Neutrophil (primary cell): ENCODE measurements at regions not wholly inside any gene's neighbourhood (a gene's known extent, or its start where the extent isn't known, plus 50 kb on each side); places are given as distances from the start of the nearest gene placed in this dataset.

Experiments
- H3K27ac ChIP-seq: fragments of 200-600 bp; sonication (generic); 2 replicates; pipeline ENCODE4 v1.5.1; 2016; ENCODE audit warnings: mild to moderate bottlenecking, moderate library complexity
- H3K27me3 ChIP-seq: fragments of 200-600 bp; sonication (generic); 2 replicates; pipeline ENCODE4 v1.6.0; 2016; ENCODE audit warnings: mild to moderate bottlenecking
- H3K36me3 ChIP-seq: fragments of 200-600 bp; sonication (generic); 2 replicates; pipeline ENCODE4 v1.5.1; 2017
- H3K4me1 ChIP-seq, 2 experiments: fragments of 200-600 bp in 1 of 2; sonication (generic) in 1 of 2; 1 replicate in 1 of 2; 2 replicates in 1 of 2; pipeline versions ENCODE4 v1.5.1 to v1.6.1; 2013 to 2016; ENCODE audit warnings: low read depth in 1 of 2, low read length in 1 of 2, mild to moderate bottlenecking in 1 of 2, moderate library complexity in 1 of 2; ENCODE audit not compliant: control insufficient read depth in 1 of 2, insufficient read depth in 1 of 2
- H3K4me3 ChIP-seq, 2 experiments: fragments of 200-600 bp in 1 of 2; sonication (generic) in 1 of 2; 1 replicate in 1 of 2; 2 replicates in 1 of 2; pipeline ENCODE4 v1.5.1; 2013 to 2016; ENCODE audit warnings: low read depth in 1 of 2, low read length in 1 of 2, mild to moderate bottlenecking in 1 of 2, moderate library complexity in 1 of 2
- H3K9me3 ChIP-seq: fragments of 200-600 bp; sonication (generic); 2 replicates; pipeline ENCODE4 v1.5.1; 2016
- CTCF ChIP-seq: fragments of 200-600 bp; sonication (generic); IDR thresholded peaks from 2 replicates; pipeline ENCODE4 v1.5.1; 2016; ENCODE audit warnings: antibody characterized with exemption

DNA sequence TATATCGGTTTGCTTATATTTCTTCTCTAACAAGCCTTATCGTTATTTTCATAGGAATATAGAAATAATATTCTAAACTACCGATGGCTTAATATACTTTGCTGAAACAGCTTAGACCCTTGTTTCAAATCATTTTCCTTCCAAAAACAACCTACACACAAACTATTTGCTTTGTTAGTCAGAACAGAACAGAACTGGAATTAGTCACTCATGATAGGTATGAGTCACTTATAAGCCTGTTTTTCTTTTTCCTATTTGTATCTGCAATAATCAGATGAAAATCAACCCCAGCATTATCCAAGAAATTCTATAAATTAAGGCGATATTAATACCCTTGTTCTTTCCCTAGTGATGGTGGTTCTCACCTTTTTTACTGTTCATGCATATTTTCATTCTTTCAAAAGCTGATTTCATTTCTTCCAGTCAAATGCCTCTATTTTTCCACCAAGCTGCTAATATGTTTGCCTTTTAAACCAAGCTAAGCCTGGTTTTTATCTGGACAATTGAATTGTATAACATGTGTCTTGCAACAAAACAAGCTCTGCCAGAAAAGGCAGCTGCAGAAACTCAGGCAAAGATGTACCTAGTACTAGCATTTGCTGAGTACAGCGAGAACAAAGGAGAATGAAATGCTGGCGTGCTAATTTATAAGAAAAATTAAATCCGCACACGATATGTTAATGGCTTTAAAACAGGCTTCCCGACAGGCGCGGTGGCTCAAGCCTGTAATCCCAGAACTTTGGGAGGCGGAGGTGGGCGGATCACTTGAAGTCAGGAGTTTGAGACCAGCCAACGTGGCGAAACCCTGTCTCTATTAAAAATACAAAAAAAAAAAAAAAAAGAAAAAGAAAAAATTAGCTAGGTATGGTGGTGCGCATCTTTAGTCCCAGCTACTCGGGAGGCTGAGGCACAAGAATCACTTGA, 1418.2 kb downstream of the AACS start:
- no peaks in the 10 kb centered on the region for H3K36me3 ChIP-seq
- H3K27ac ChIP-seq = no peak overlapping the region
- TF ChIP-seq CTCF = no peak
- H3K9me3 ChIP-seq = no peaks in the 10 kb centered on the region
- no peak overlapping the region for H3K4me3 ChIP-seq
- no peaks in the 10 kb centered on the region for H3K27me3 ChIP-seq
- H3K4me1 ChIP-seq = no peaks in the 10 kb centered on the region

DNA sequence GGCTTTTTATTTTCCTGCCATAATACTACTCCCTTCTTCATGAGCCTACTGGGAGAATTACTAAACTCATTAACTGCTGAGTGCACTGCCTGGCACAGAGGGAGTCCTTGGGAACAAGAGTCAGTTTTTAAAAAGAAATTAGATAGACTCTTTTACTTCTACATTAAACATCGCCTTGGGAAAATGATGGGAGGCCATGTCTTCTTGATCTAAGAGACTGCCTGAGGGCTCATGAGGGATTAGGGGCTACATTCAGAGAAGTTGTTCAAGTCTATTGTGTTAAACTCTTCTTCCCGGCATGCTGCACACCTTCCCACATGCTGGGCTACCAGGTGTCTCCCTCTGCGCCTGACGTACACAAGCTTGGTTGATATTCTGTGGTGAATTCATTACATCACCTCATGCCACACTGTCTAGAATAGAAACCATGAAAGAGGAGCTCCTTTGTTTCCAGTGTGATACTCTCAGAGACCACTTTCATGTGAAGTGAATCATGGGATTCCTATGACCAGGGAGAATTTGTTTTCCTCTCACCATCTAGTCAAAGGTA, 1422.3 kb downstream of the AACS start:
- no peak overlapping the region for H3K27ac ChIP-seq
- no peak for TF ChIP-seq CTCF
- H3K9me3 ChIP-seq = no peaks in the 10 kb centered on the region

GRCh38 chr12:126488806-126489205, 1423.6 kb downstream of the AACS start:
- peaks cover 0 to 16% of the 10 kb centered on the region in 2 experiments for H3K4me1 ChIP-seq
- H3K36me3 ChIP-seq = no peaks in the 10 kb centered on the region
- no peaks in the 10 kb centered on the region for H3K9me3 ChIP-seq
- no peak overlapping the region for H3K27ac ChIP-seq
- H3K27me3 ChIP-seq = no peaks in the 10 kb centered on the region
- H3K4me3 ChIP-seq = no peak overlapping the region
- TF ChIP-seq CTCF = no peak

More for the DNA sequence above, 1422.3 kb downstream of the AACS start:
- H3K4me3 ChIP-seq = no peak overlapping the region
- H3K4me1 ChIP-seq = peaks cover 0 to 16% of the 10 kb centered on the region in 2 experiments
- no peaks in the 10 kb centered on the region for H3K36me3 ChIP-seq
- no peaks in the 10 kb centered on the region for H3K27me3 ChIP-seq

- no peak for TF ChIP-seq CTCF
- Histone ChIP-seq H3K4me3 (no peak overlapping the region), H3K4me1 (peaks cover 0 to 16% of the 10 kb centered on the region in 2 experiments), H3K27me3 (no peaks in the 10 kb centered on the region), H3K36me3 (no peaks in the 10 kb centered on the region), H3K27ac (no peak overlapping the region), H3K9me3 (no peaks in the 10 kb centered on the region)
These were observed 1426.9 kb downstream of the AACS start for GRCh38 chr12:126492181-126492580.

- no peaks in the 10 kb centered on the region for H3K9me3 ChIP-seq
- no peaks in the 10 kb centered on the region for H3K36me3 ChIP-seq
- no peaks in the 10 kb centered on the region for H3K27me3 ChIP-seq
- peaks cover 0 to 16% of the 10 kb centered on the region in 2 experiments for H3K4me1 ChIP-seq
- no peak overlapping the region for H3K4me3 ChIP-seq
- no peak overlapping the region for H3K27ac ChIP-seq
- no peak for TF ChIP-seq CTCF
These were observed 1428.3 kb downstream of the AACS start for GRCh38 chr12:126493366-126494108.
